OCI-LY7 (cell line): ENCODE measurements at regions not wholly inside any gene's neighbourhood (a gene's known extent, or its start where the extent isn't known, plus 50 kb on each side); places are given as distances from the start of the nearest gene placed in this dataset.

Experiments used
- BruUV-seq: library from RNA; stranded (reverse); fragments of 400-500 nt; replicated peaks from 2 replicates; lab custom pipeline; 2021; lab: Mats Ljungman, UMichigan
- CTCF ChIA-PET: fragments of 300-600 bp; sonication (Branson Sonifier 250); formaldehyde crosslinking; loops from one replicate; lab custom pipeline; 2022; ENCODE audit warnings: antibody characterized with exemption; ENCODE audit not compliant: unreplicated experiment; lab: Charles Lee
- POLR2A ChIA-PET: fragments of 300-600 bp; sonication (Branson Sonifier 250); formaldehyde crosslinking; loops from one replicate; lab custom pipeline; 2022; ENCODE audit warnings: antibody characterized with exemption; lab: Charles Lee
- DNase-seq: peaks from one replicate; pipeline ENCODE4 v3.0.0-alpha.2; 2015; ENCODE audit warnings: low spot score
- H2AFZ ChIP-seq: fragments of 200-600 bp; sonication (generic), shearing (Covaris generic); 2 replicates; pipeline ENCODE4 v1.6.1; 2014; ENCODE audit warnings: mild to moderate bottlenecking, antibody characterized with exemption, low read length, moderate library complexity
- H3K27ac ChIP-seq: fragments of 200-600 bp; sonication (generic); 2 replicates; pipeline ENCODE4 v1.5.1; 2014; ENCODE audit warnings: mixed run types, low read depth, mild to moderate bottlenecking, moderate library complexity, low read length, inconsistent platforms; ENCODE audit not compliant: poor library complexity, severe bottlenecking
- H3K36me3 ChIP-seq: fragments of 200-600 bp; sonication (generic); 2 replicates; pipeline ENCODE4 v1.6.1; 2014; ENCODE audit warnings: mild to moderate bottlenecking, antibody characterized with exemption, low read length, moderate library complexity, mixed read lengths; ENCODE audit not compliant: insufficient read depth
- H3K4me1 ChIP-seq: fragments of 200-600 bp; sonication (generic); 2 replicates; pipeline ENCODE4 v1.5.1; 2014; ENCODE audit warnings: mild to moderate bottlenecking, low read length; ENCODE audit not compliant: insufficient read depth, poor library complexity, severe bottlenecking
- H3K4me2 ChIP-seq: fragments of 200-600 bp; sonication (generic); 2 replicates; pipeline ENCODE4 v1.6.1; 2014; ENCODE audit warnings: mild to moderate bottlenecking, low read length
- H3K4me3 ChIP-seq: fragments of 200-600 bp; sonication (generic); 2 replicates; pipeline ENCODE4 v1.5.1; 2014; ENCODE audit warnings: mild to moderate bottlenecking, low read depth, low read length; ENCODE audit not compliant: poor library complexity, severe bottlenecking
- H3K79me2 ChIP-seq: fragments of 200-600 bp; sonication (generic); 2 replicates; pipeline ENCODE4 v1.6.1; 2016; ENCODE audit warnings: low read depth, mild to moderate bottlenecking, low read length, moderate library complexity, mixed read lengths; ENCODE audit not compliant: insufficient read depth
- H3K9me2 ChIP-seq: fragments of 200-600 bp; sonication (generic); 2 replicates; pipeline ENCODE4 v1.6.1; 2016; ENCODE audit warnings: mild to moderate bottlenecking, low read length, mixed read lengths; ENCODE audit not compliant: insufficient read depth
- H3K9me3 ChIP-seq: fragments of 200-600 bp; sonication (generic); 2 replicates; pipeline ENCODE4 v1.6.1; 2014; ENCODE audit warnings: mild to moderate bottlenecking, mixed run types, low read length, mixed read lengths
- H4K20me1 ChIP-seq: fragments of 200-600 bp; sonication (generic); 2 replicates; pipeline ENCODE4 v1.6.1; 2014; ENCODE audit warnings: mild to moderate bottlenecking, antibody characterized with exemption, low read length, moderate library complexity, mixed read lengths; ENCODE audit not compliant: insufficient read depth
- EZH2phosphoT487 ChIP-seq: fragments of 200-600 bp; sonication (generic); IDR thresholded peaks from 2 replicates; pipeline ENCODE4 v1.6.1; 2018; ENCODE audit warnings: low read depth, borderline replicate concordance, mild to moderate bottlenecking, mixed run types, antibody characterized with exemption, low read length, moderate library complexity, mixed read lengths
- intact Hi-C: fragments of 100-400 bp; cut with micrococcal nuclease; formaldehyde crosslinking; loops from one replicate; pipeline ENCODE4 v1.10.0; 2022; ENCODE audit not compliant: unreplicated experiment
- TF ChIP-seq, protein P1 (sequence below): fragments of 200-600 bp; sonication (generic); conservative IDR thresholded peaks from 2 replicates; pipeline ENCODE4 v1.5.1; 2014; ENCODE audit warnings: mild to moderate bottlenecking, antibody characterized with exemption, low read length, moderate library complexity, mixed read lengths

DNA sequence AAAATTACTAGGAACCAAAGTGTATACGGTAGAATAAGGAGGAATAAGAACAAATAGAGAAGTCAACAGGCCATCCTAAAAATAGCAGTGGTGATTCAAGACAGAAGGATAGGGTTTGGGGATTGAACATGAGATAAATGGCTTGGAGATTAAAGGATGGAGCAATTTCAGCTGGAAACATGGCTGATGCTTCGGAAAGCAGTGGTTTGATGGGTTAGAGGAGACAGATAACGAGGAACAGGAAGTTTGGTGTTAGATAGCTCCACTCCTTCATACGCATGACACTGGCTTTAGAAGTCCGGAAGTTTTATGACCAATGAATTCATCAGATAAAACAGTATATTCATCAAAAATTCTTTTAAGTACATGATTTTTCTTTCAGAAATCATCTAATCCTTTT is 70.8 kb upstream of the GALNTL6 start:
- intact Hi-C loops, result no loop called here
- ChIA-PET POLR2A (no interaction called here), CTCF (no interaction called here)
- Histone ChIP-seq H3K79me2 (no peaks in the 10 kb centered on the region), H4K20me1 (no peaks in the 10 kb centered on the region), H3K4me1 (no peaks in the 10 kb centered on the region), H3K4me3 (no peak overlapping the region), H2AFZ (no peak overlapping the region), H3K4me2 (no peak overlapping the region), H3K36me3 (no peaks in the 10 kb centered on the region), H3K9me2 (no peaks in the 10 kb centered on the region), H3K9me3 (no peaks in the 10 kb centered on the region), H3K27ac (no peak overlapping the region)
- TF ChIP-seq, protein P1, sequence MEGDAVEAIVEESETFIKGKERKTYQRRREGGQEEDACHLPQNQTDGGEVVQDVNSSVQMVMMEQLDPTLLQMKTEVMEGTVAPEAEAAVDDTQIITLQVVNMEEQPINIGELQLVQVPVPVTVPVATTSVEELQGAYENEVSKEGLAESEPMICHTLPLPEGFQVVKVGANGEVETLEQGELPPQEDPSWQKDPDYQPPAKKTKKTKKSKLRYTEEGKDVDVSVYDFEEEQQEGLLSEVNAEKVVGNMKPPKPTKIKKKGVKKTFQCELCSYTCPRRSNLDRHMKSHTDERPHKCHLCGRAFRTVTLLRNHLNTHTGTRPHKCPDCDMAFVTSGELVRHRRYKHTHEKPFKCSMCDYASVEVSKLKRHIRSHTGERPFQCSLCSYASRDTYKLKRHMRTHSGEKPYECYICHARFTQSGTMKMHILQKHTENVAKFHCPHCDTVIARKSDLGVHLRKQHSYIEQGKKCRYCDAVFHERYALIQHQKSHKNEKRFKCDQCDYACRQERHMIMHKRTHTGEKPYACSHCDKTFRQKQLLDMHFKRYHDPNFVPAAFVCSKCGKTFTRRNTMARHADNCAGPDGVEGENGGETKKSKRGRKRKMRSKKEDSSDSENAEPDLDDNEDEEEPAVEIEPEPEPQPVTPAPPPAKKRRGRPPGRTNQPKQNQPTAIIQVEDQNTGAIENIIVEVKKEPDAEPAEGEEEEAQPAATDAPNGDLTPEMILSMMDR, result no peak
- no peak for TF ChIP-seq EZH2phosphoT487
- no TSS peak for BruUV-seq
- no peak for DNase-seq

DNA sequence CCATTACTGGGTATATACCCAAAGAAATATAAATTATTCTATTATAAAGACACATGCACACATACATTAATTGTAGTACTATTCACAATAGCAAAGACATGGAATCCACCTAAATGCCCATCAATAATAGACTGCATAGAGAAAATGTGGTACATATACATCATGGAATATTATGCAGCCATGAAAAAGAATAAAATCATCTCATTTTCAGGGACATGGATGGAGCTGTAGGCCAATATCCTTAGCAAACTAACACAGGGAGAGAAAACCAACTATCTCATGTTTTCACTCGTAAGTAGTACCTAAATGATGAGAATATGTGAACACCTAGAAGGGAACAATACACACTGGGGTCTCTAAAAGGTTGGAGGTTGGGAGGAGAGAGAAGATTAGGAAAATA is 86.0 kb upstream of the GALNTL6 start:
- TF ChIP-seq, protein P1, result no peak
- no peak for TF ChIP-seq EZH2phosphoT487
- no peaks in the 10 kb centered on the region for H3K36me3 ChIP-seq
- no peaks in the 10 kb centered on the region for H3K79me2 ChIP-seq
- DNase-seq, result no peak
- POLR2A ChIA-PET, result no interaction called here
- no TSS peak for BruUV-seq
- no peaks in the 10 kb centered on the region for H3K9me3 ChIP-seq
- no peaks in the 10 kb centered on the region for H4K20me1 ChIP-seq
- no peak overlapping the region for H3K4me3 ChIP-seq
- intact Hi-C loops, result no loop called here
- H3K4me1 ChIP-seq, result no peaks in the 10 kb centered on the region
- H2AFZ ChIP-seq, result no peak overlapping the region
- no peaks in the 10 kb centered on the region for H3K9me2 ChIP-seq
- H3K4me2 ChIP-seq, result no peak overlapping the region
- CTCF ChIA-PET, result no interaction called here
- no peak overlapping the region for H3K27ac ChIP-seq

DNA sequence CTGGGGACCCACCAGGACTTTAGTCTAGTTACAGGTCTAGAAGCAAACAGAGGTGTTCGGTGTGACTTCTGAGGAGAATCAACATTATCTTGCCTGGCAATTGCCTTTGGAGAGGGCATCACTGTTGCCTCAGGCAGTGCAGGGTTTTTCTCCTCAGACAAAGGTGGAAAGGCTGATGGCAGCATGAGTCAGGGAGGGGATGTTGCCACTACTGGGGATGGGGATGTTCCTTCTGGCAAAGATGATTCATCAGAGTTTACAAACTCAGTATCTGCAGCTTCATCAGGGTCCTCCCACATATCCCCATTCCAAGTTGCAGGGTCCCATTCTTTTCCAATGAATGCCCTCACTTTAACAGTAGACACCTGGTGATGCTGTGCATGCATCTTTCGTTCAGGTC is 91.3 kb upstream of the GALNTL6 start:
- DNase-seq, result no peak
- POLR2A ChIA-PET, result no interaction called here
- Histone ChIP-seq H3K4me3 (no peak overlapping the region), H3K79me2 (no peaks in the 10 kb centered on the region), H3K27ac (no peak overlapping the region), H2AFZ (no peak overlapping the region), H3K36me3 (no peaks in the 10 kb centered on the region), H3K9me3 (no peaks in the 10 kb centered on the region), H3K4me2 (no peak overlapping the region), H3K4me1 (no peaks in the 10 kb centered on the region), H4K20me1 (no peaks in the 10 kb centered on the region), H3K9me2 (no peaks in the 10 kb centered on the region)
- CTCF ChIA-PET, result no interaction called here
- no TSS peak for BruUV-seq
- TF ChIP-seq EZH2phosphoT487, result no peak
- TF ChIP-seq, protein P1, result no peak
- intact Hi-C loops, result no loop called here
